IMR-90 (cell line): ENCODE measurements at regions not wholly inside any gene's neighbourhood (a gene's known extent, or its start where the extent isn't known, plus 50 kb on each side); places are given as distances from the start of the nearest gene placed in this dataset.

Experiments used
- ATAC-seq: fragments of 200-7000 bp; cut with Tn5 transposase; 2 replicates; pipeline ENCODE4 v1.9.1; 2020; ENCODE audit warnings: low read depth, mild to moderate bottlenecking, moderate library complexity
- BruUV-seq: library from RNA; stranded (reverse); fragments of 400-500 nt; replicated peaks from 2 replicates; lab custom pipeline; 2021; lab: Mats Ljungman, UMichigan
- CTCF ChIA-PET: fragments of 300-600 bp; formaldehyde crosslinking; extraction: SDS; loops from one replicate; lab custom pipeline; 2021; ENCODE audit warnings: antibody characterized with exemption; lab: Yijun Ruan, JAX
- POLR2A ChIA-PET: fragments of 300-600 bp; sonication (Branson Sonifier 250); formaldehyde crosslinking; loops from one replicate; lab custom pipeline; 2022; ENCODE audit warnings: antibody characterized with exemption; ENCODE audit not compliant: unreplicated experiment; lab: Charles Lee
- DNase-seq: peaks from one replicate; pipeline ENCODE4 v3.0.0; 2013
- H2AFZ ChIP-seq: replicated peaks from 2 replicates; pipeline ENCODE3; 2013; ENCODE audit warnings: low read length, mild to moderate bottlenecking; ENCODE audit not compliant: poor library complexity
- H2AK5ac ChIP-seq: 2 replicates; pipeline ENCODE4 v1.6.1; 2013; ENCODE audit warnings: low read depth, low read length, inconsistent platforms
- H2AK9ac ChIP-seq: replicated peaks from 2 replicates; pipeline ENCODE3; 2013; ENCODE audit warnings: mild to moderate bottlenecking, low read depth, low read length, moderate library complexity; ENCODE audit not compliant: poor library complexity
- H2BK120ac ChIP-seq: 2 replicates; pipeline ENCODE4 v1.6.1; 2013; ENCODE audit warnings: low read depth, low read length, inconsistent platforms
- H2BK15ac ChIP-seq: 3 replicates; pipeline ENCODE4 v1.6.1; 2013; ENCODE audit warnings: low read depth, low read length, inconsistent platforms
- H2BK20ac ChIP-seq: 2 replicates; pipeline ENCODE4 v1.6.1; 2013; ENCODE audit warnings: low read depth, mild to moderate bottlenecking, inconsistent platforms, low read length, moderate library complexity
- H2BK5ac ChIP-seq: 2 replicates; pipeline ENCODE4 v1.6.1; 2013; ENCODE audit warnings: mild to moderate bottlenecking, low read depth, low read length, inconsistent platforms; ENCODE audit not compliant: poor library complexity, severe bottlenecking
- H3K14ac ChIP-seq: replicated peaks from 2 replicates; pipeline ENCODE4 v1.6.1; 2013; ENCODE audit warnings: low read depth, low read length, inconsistent platforms
- H3K18ac ChIP-seq: 2 replicates; pipeline ENCODE4 v1.6.1; 2013; ENCODE audit warnings: low read depth, low read length, control low read depth
- H3K23ac ChIP-seq: 2 replicates; pipeline ENCODE4 v1.6.1; 2013; ENCODE audit warnings: low read depth, low read length, inconsistent platforms
- H3K27ac ChIP-seq: 2 replicates; pipeline ENCODE4 v1.5.1; 2013; ENCODE audit warnings: mild to moderate bottlenecking, control low read depth, low read length; ENCODE audit not compliant: insufficient read depth
- H3K27me3 ChIP-seq: 2 replicates; pipeline ENCODE4 v1.6.1; 2013; ENCODE audit warnings: low read length; ENCODE audit not compliant: control insufficient read depth, insufficient read depth
- H3K36me3 ChIP-seq: 2 replicates; pipeline ENCODE4 v1.6.1; 2013; ENCODE audit warnings: low read length, mixed read lengths; ENCODE audit not compliant: control insufficient read depth, insufficient read depth
- H3K4ac ChIP-seq: 2 replicates; pipeline ENCODE4 v1.6.1; 2013; ENCODE audit warnings: low read depth, low read length, inconsistent platforms
- H3K4me1 ChIP-seq: 2 replicates; pipeline ENCODE4 v1.6.1; 2013; ENCODE audit warnings: low read length, mixed read lengths; ENCODE audit not compliant: control insufficient read depth, insufficient read depth
- H3K4me2 ChIP-seq: 2 replicates; pipeline ENCODE4 v1.6.1; 2013; ENCODE audit warnings: low read depth, mild to moderate bottlenecking, control low read depth, low read length, moderate library complexity
- H3K4me3 ChIP-seq: 2 replicates; pipeline ENCODE4 v1.5.1; 2013; ENCODE audit warnings: low read depth, mild to moderate bottlenecking, control low read depth, low read length, moderate library complexity; ENCODE audit not compliant: insufficient read depth
- H3K56ac ChIP-seq: 2 replicates; pipeline ENCODE4 v1.6.1; 2013; ENCODE audit warnings: low read length, inconsistent platforms; ENCODE audit not compliant: insufficient read depth; ENCODE audit errors: extremely low read depth
- H3K79me1 ChIP-seq, 2 experiments: 2 replicates each; pipeline ENCODE4 v1.6.1; 2013; ENCODE audit warnings: low read length in 2 of 2, inconsistent platforms in 1 of 2, low read depth in 1 of 2
- H3K9ac ChIP-seq: 2 replicates; pipeline ENCODE4 v1.6.1; 2013; ENCODE audit warnings: low read depth, low read length, control low read depth
- H3K9me1 ChIP-seq: 2 replicates; pipeline ENCODE4 v1.6.1; 2013; ENCODE audit warnings: low read length, inconsistent platforms; ENCODE audit not compliant: insufficient read depth
- H3K9me3 ChIP-seq: 2 replicates; pipeline ENCODE4 v1.6.1; 2013; ENCODE audit warnings: low read length; ENCODE audit not compliant: control insufficient read depth, insufficient read depth
- H4K20me1 ChIP-seq: 2 replicates; pipeline ENCODE4 v1.6.1; 2013; ENCODE audit warnings: low read length, inconsistent platforms; ENCODE audit not compliant: insufficient read depth
- H4K5ac ChIP-seq: 2 replicates; pipeline ENCODE4 v1.6.1; 2013; ENCODE audit warnings: mild to moderate bottlenecking, low read depth, low read length, control low read depth
- H4K8ac ChIP-seq, 2 experiments: 2 replicates each; pipeline ENCODE4 v1.6.1; 2013; ENCODE audit warnings: low read depth in 2 of 2, low read length in 2 of 2, control low read depth in 1 of 2, inconsistent platforms in 1 of 2
- H4K91ac ChIP-seq: 2 replicates; pipeline ENCODE4 v1.6.1; 2013; ENCODE audit warnings: low read depth, low read length, inconsistent platforms; ENCODE audit not compliant: insufficient read depth
- BHLHE40 ChIP-seq: fragments of 150-350 bp; IDR thresholded peaks from 2 replicates; pipeline ENCODE4 v1.6.1; 2016; ENCODE audit warnings: mild to moderate bottlenecking, low read depth, low read length
- CEBPB ChIP-seq: IDR thresholded peaks from 2 replicates; pipeline ENCODE4 v1.6.1; 2012; ENCODE audit warnings: low read depth, low read length, improper control_type of control experiment
- CHD1 ChIP-seq: IDR thresholded peaks from 2 replicates; pipeline ENCODE4 v1.6.1; 2012; ENCODE audit warnings: low read depth, low read length, improper control_type of control experiment
- MXI1 ChIP-seq: IDR thresholded peaks from 2 replicates; pipeline ENCODE4 v1.6.1; 2012; ENCODE audit warnings: low read depth, mild to moderate bottlenecking, low read length, moderate library complexity, borderline replicate concordance
- NFE2L2 ChIP-seq: fragments of 150-350 bp; IDR thresholded peaks from 2 replicates; pipeline ENCODE4 v1.6.1; 2016; ENCODE audit warnings: low read depth, mild to moderate bottlenecking, low read length
- RFX5 ChIP-seq: IDR thresholded peaks from 2 replicates; pipeline ENCODE4 v1.8.0; 2012; ENCODE audit warnings: low read depth, mild to moderate bottlenecking, low read length, moderate library complexity
- SMC3 ChIP-seq: fragments of 150-350 bp; IDR thresholded peaks from 2 replicates; pipeline ENCODE4 v1.6.1; 2016; ENCODE audit warnings: low read depth, mild to moderate bottlenecking, antibody characterized with exemption, low read length, moderate library complexity
- WGBS, 2 experiments: methylation state at CpG; one replicate each; pipeline versions ENCODE4 v1.1.5 to v1.1.7; 2013; ENCODE audit warnings: missing lambda C conversion rate in 2 of 2; ENCODE audit not compliant: insufficient read length in 1 of 2; ENCODE audit errors: extremely low coverage in 2 of 2; 5-methylcytosine and 5-hydroxymethylcytosine counted together
- dilution Hi-C: fragments of 300-500 bp; cut with HindIII; formaldehyde crosslinking; loops from one replicate; pipeline ENCODE4 v1.14.3; 2018; ENCODE audit warnings: low sequenced_read_pairs; ENCODE audit not compliant: unreplicated experiment
- in situ Hi-C: fragments of 300-500 bp; cut with MboI; formaldehyde crosslinking; loops from 3 replicates; pipeline ENCODE4 v1.14.3; 2019; ENCODE audit warnings: low sequenced_read_pairs, inconsistent platforms, mixed read lengths
- intact Hi-C: fragments of 100-400 bp; cut with micrococcal nuclease; formaldehyde crosslinking; loops from 2 replicates; pipeline ENCODE4 v1.10.0; 2022
- TF ChIP-seq, protein P1 (sequence below): fragments of 150-350 bp; IDR thresholded peaks from 2 replicates; pipeline ENCODE4 v1.6.1; 2016; ENCODE audit warnings: low read depth, mild to moderate bottlenecking, low read length, moderate library complexity, borderline replicate concordance

GRCh38 chr3:27796365-27796875 is 74.3 kb upstream of the EOMES start:
- ChIA-PET CTCF (no interaction called here), POLR2A (no interaction called here)
- Histone ChIP-seq H3K4me1 (no peaks in the 10 kb centered on the region), H4K5ac (no peak overlapping the region), H2AK5ac (no peak overlapping the region), H3K14ac (no peak overlapping the region), H3K9ac (no peak overlapping the region), H2AFZ (no peak overlapping the region), H2AK9ac (no peak overlapping the region), H3K9me3 (no peaks in the 10 kb centered on the region), H3K27ac (no peak overlapping the region), H3K23ac (no peak overlapping the region), H4K20me1 (no peaks in the 10 kb centered on the region), H3K36me3 (no peaks in the 10 kb centered on the region), H3K4ac (no peak overlapping the region), H3K56ac (no peak overlapping the region), H2BK15ac (no peak overlapping the region), H3K79me1 (no peaks in the 10 kb centered on the region), H3K18ac (no peak overlapping the region), H3K4me2 (no peak overlapping the region), H3K27me3 (no peaks in the 10 kb centered on the region), H4K91ac (no peak overlapping the region), H2BK5ac (no peak overlapping the region), H3K9me1 (no peaks in the 10 kb centered on the region), H2BK120ac (no peak overlapping the region), H3K4me3 (no peak overlapping the region), H2BK20ac (no peak overlapping the region), H4K8ac (no peak overlapping the region)
- BruUV-seq: no TSS peak
- dilution Hi-C loops: no loop called here
- DNase-seq: no peak
- in situ Hi-C loops: no loop called here
- TF ChIP-seq RFX5 (no peak), MXI1 (no peak), CHD1 (no peak), NFE2L2 (no peak), CEBPB (0 out of 2 replicates have a peak, but pooled peaks have one; percentile 35), SMC3 (no peak), BHLHE40 (no peak)
- TF ChIP-seq, protein P1, sequence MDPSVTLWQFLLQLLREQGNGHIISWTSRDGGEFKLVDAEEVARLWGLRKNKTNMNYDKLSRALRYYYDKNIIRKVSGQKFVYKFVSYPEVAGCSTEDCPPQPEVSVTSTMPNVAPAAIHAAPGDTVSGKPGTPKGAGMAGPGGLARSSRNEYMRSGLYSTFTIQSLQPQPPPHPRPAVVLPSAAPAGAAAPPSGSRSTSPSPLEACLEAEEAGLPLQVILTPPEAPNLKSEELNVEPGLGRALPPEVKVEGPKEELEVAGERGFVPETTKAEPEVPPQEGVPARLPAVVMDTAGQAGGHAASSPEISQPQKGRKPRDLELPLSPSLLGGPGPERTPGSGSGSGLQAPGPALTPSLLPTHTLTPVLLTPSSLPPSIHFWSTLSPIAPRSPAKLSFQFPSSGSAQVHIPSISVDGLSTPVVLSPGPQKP: no peak
- intact Hi-C loops: no loop called here
- ATAC-seq: no peak
- no CpG with 5 or more reads among the region's 4 CpGs for WGBS, 2 experiments
